HUDEP-2 (cell line): ENCODE measurements at regions not wholly inside any gene's neighbourhood (a gene's known extent, or its start where the extent isn't known, plus 50 kb on each side); places are given as distances from the start of the nearest gene placed in this dataset.
"Not testable (repeated sequence)": the region's sequence is repeated elsewhere in the genome, so short reads cannot be mapped to it uniquely, and the experiment has no call there.

Experiments
- DNase-seq, 76 experiments: peaks; one replicate each; lab custom pipeline; 2025; ENCODE audit not compliant: unreplicated experiment in 76 of 76; lab: John Stamatoyannopoulos, UW

- DNase-seq, result no peak
Observed at GRCh38 chr3:147471741-147472140, 62.6 kb downstream of the ZIC1 start.

- DNase-seq, result no peak
Observed at GRCh38 chr3:147472846-147473245, 63.7 kb downstream of the ZIC1 start.

GRCh38 chr3:147483145-147483544 is 74.0 kb downstream of the ZIC1 start:
- DNase-seq, result no peak

- DNase-seq, result no peak
Observed at GRCh38 chr3:147483578-147483977, 74.4 kb downstream of the ZIC1 start.

GRCh38 chr3:147493065-147493464 is 83.9 kb downstream of the ZIC1 start:
- DNase-seq, result no peak

- DNase-seq, result no peak
Observed at GRCh38 chr3:147493666-147494065, 84.5 kb downstream of the ZIC1 start.

GRCh38 chr3:147497286-147497685 is 88.1 kb downstream of the ZIC1 start:
- no peak for DNase-seq

- no peak for DNase-seq
Observed at GRCh38 chr3:147507638-147508286, 98.6 kb downstream of the ZIC1 start.

- no peak for DNase-seq
Observed at GRCh38 chr3:147509448-147509847, 100.3 kb downstream of the ZIC1 start.

GRCh38 chr3:147513785-147514184 is 104.6 kb downstream of the ZIC1 start:
- DNase-seq, result no peak

DNA sequence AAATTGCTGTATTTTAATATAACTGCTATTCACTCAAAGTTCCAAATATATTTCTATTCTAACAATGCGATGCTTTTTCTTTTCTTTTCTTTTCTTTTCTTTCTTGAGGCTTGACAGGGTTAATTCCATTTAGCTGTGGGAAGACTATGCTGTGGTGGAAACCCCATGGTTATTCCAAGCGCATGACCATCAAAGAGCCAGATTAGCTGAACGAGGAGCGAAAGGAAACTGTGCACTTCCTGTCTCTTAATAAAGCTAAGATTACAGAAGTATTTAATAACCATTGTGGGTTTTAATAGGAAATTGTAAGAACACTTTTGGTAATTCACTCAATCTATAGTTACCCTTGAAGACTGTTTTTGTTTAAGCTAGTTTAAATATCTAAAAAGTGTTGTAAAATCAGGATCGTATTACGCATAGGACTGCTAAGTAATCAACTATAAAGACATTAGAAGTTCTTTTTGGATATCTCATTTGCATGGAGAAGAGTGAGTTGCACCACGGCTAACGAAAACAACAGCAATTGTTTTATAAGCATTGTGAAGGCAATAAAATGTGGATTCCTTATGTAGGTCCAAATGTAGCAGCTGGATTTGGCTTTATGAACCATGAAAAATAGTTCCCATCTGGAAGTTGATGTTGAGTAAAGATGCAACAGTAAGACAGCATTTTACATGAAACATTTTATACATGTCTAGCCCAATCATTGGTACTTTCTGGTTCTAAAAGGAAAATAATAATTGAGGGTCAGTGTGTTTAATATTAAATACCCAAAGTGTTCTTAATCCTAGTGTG is 105.4 kb downstream of the ZIC1 start:
- no peak for DNase-seq

DNA sequence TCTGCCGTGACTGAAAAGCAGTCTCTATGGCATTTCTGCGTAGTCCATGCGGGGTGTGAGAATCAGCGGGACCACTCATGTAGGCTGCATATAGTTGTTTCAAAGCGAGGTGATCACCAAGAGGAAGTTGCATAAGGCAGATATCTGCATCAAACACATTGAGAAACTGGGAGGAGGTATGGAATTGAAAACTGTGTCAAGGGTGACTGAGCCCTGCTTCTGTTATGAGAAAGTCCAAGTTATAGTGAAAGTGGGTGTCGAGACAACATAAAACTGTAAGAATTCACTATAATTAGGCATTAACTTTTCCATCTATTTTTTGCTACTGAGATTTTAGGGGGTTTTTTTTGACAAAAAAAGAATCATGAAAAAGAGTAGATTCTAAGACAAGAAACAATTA is 109.3 kb downstream of the ZIC1 start:
- DNase-seq, result peak in 27 of 76 experiments; percentile 1 to 74 (median 16)

- DNase-seq, result no peak
Observed at GRCh38 chr3:147521646-147522045, 112.5 kb downstream of the ZIC1 start.

DNA sequence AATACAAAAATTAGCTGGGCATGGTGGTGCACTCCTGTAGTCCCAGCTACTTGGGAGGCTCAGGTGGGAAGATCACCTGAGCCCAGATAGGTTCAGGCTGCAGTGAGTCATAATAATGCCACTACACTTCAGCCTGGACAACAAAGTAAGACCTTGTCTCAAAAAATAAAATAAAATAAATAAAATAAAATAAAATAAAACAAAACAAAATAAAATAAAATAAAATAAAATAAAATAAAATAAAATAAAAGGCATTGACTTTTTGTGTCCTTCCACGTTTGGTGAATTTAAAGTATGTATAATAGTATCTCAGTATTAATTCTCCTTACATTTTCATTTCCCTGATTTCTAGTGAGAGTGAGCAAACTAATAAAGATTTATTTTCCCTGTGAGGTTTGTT is 113.6 kb downstream of the ZIC1 start:
- not testable (repeated sequence) for DNase-seq

DNA sequence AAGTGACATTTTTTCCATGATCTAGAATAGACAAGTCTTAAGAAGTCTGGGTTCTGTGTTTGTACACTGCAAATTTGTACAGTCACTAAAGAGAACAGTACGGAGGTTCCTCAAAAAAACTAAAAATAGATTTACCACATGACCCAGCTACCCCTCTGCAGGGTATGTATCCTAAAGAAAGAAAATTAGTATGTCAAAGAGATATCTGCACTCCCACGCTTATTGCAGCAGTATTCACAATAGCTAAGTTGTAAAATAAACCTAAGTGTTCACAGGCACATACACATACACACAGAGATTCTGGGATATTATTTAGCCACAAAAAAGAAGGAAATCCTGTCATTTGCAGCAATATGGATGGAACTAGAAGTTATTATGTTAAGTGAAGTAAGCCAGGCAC is 120.4 kb downstream of the ZIC1 start:
- DNase-seq, result no peak

DNA sequence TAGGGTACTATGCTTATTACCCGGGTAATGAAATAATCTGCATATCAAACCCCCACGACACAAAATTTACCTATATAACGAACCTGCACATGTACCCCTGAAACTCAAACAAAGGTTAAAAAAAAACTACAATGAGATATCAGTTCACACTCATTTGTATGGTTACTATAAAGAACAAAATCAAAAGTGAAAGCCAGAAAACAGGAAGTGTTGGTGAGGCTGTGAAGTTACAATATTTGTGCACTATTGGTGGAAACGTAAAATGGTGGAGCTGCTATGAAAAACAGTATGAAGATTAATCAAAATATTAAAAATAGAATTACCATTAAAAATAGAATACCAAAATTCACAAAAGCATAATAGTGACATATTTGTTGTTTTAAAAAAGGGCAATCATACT is 128.9 kb downstream of the ZIC1 start:
- DNase-seq, result no peak

- DNase-seq, result no peak
Observed at GRCh38 chr3:147540921-147541320, 131.8 kb downstream of the ZIC1 start.

- DNase-seq, result no peak
Observed at GRCh38 chr3:147544290-147544689, 135.1 kb downstream of the ZIC1 start.

DNA sequence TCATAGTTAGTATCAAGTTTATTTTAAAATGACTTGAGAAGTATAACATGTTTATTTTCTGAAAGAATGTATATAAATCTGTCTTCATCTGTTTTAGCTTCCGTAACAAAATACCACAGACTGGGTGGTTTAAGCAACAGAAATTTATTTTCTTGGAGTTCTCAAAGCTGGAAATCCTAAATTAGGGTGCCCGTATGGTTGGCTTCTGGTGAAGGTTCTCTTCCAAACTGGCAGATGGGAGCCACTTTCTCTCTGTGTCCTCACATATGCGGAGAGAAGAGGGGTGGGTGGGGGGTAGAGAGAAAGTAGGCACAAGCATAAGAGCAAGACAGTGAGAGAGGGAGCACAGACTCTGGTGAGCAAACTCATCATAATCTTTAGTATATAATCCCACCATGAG is 142.3 kb downstream of the ZIC1 start:
- no peak for DNase-seq

- DNase-seq, result no peak
Observed at GRCh38 chr3:147554332-147554731, 145.2 kb downstream of the ZIC1 start.

GRCh38 chr3:147572970-147573340 is 163.8 kb downstream of the ZIC1 start:
- DNase-seq, result no peak

DNA sequence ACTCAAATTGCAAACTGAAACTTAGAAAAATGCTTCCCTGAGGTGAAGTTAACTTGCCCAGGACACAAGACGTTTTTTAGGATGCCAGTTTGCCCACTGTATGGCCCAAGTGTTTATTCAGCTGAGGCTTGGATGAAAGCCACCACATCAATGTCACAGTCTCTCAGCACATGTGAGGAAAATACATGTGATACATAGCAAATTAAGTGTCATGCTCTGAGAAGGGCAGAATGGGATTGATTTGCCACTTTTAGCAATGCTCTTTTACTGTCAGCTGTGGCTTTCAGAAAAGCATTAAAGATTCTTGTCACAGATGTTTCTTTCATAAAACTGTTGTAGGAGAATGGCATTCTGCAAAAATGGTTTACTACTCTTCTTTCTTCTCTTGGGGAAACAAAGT is 165.5 kb downstream of the ZIC1 start:
- no peak for DNase-seq
